ENCODE measurements at regions not wholly inside any gene's neighbourhood (a gene's known extent, or its start where the extent isn't known, plus 50 kb on each side); places are given as distances from the start of the nearest gene placed in this dataset.

- TF ChIP-seq E2F6 (IDR thresholded peaks at IDR 0.05), result no peak
- no peak for TF ChIP-seq NRF1 (IDR thresholded peaks at IDR 0.05; ENCODE audit: low read depth, low read length)
- no peak for TF ChIP-seq SP2 (IDR thresholded peaks at IDR 0.05; ENCODE audit: low read length)
- no peak for TF ChIP-seq RBBP5 (IDR thresholded peaks at IDR 0.05; ENCODE audit: borderline replicate concordance, low read depth, low read length)
- no peak for TF ChIP-seq ZNF274 (IDR thresholded peaks at IDR 0.05; ENCODE audit: borderline replicate concordance, extremely low read depth, low read length)
- TF ChIP-seq CTCF (IDR thresholded peaks at IDR 0.05; ENCODE audit: control extremely low read depth in 1 of 3, insufficient read depth in 1 of 3, low read depth in 1 of 3, low read length in 3 of 3), result no peak
- no peak for TF ChIP-seq TCF12 (IDR thresholded peaks at IDR 0.05; ENCODE audit: low read depth, low read length)
Measured at GRCh38 chr3:102571720-102572384, 137.0 kb downstream of the ZPLD1 start (continued).
